ENCODE measurements at regions not wholly inside any gene's neighbourhood (a gene's known extent, or its start where the extent isn't known, plus 50 kb on each side); places are given as distances from the start of the nearest gene placed in this dataset.

- TF ChIP-seq CHD7 (IDR thresholded peaks at IDR 0.05; ENCODE audit: insufficient replicate concordance, low read length), result no peak
- TF ChIP-seq MAFK (IDR thresholded peaks at IDR 0.05; ENCODE audit: low read depth, low read length), result no peak
- TF ChIP-seq NANOG (IDR thresholded peaks at IDR 0.05; ENCODE audit: insufficient read depth, low read depth, low read length, poor library complexity, severe bottlenecking), result no peak
- no peak for TF ChIP-seq CREB1 (IDR thresholded peaks at IDR 0.05)
- no peak for TF ChIP-seq TAF1 (IDR thresholded peaks at IDR 0.05; ENCODE audit: low read depth, low read length)
- no peak for TF ChIP-seq SP2 (IDR thresholded peaks at IDR 0.05; ENCODE audit: low read length)
- no peak for TF ChIP-seq CHD1 (IDR thresholded peaks at IDR 0.05; ENCODE audit: low read depth, low read length)
- no peak for TF ChIP-seq YY1 (IDR thresholded peaks at IDR 0.05; ENCODE audit: low read depth, low read length)
- TF ChIP-seq SIX5 (IDR thresholded peaks at IDR 0.05; ENCODE audit: low read depth, low read length), result no peak
- TF ChIP-seq CTBP2 (IDR thresholded peaks at IDR 0.05; ENCODE audit: borderline replicate concordance, insufficient read depth, insufficient read length, low read length), result no peak
- TF ChIP-seq SAP30 (IDR thresholded peaks at IDR 0.05; ENCODE audit: insufficient read depth, insufficient replicate concordance, low read length), result no peak
- TF ChIP-seq TCF12 (IDR thresholded peaks at IDR 0.05; ENCODE audit: low read depth, low read length), result no peak
- no peak for TF ChIP-seq EP300 (IDR thresholded peaks at IDR 0.05; ENCODE audit: borderline replicate concordance in 1 of 2, low read depth in 2 of 2, low read length in 2 of 2)
Measured at GRCh38 chr22:22037229-22037628, 54.6 kb upstream of the TOP3B start (continued).
